HG02885 (cell line): ENCODE measurements at regions not wholly inside any gene's neighbourhood (a gene's known extent, or its start where the extent isn't known, plus 50 kb on each side); places are given as distances from the start of the nearest gene placed in this dataset.

ENCODE experiments used
- ATAC-seq: cut with Tn5 transposase; IDR thresholded peaks from one replicate; pipeline ENCODE4 v1.9.1; 2021; ENCODE audit warnings: mild to moderate bottlenecking; ENCODE audit not compliant: unreplicated experiment, poor library complexity

- no peak for ATAC-seq
These were observed 120.3 kb upstream of the SLC6A11 start for GRCh38 chr3:10695595-10696285.

GRCh38 chr3:10697918-10698317, 118.1 kb upstream of the SLC6A11 start:
- ATAC-seq, result no peak

- ATAC-seq, result no peak
These were observed 115.2 kb upstream of the SLC6A11 start for GRCh38 chr3:10700821-10701220.

- no peak for ATAC-seq
These were observed 112.9 kb upstream of the SLC6A11 start for GRCh38 chr3:10702961-10703740.

- ATAC-seq, result no peak
These were observed 112.2 kb upstream of the SLC6A11 start for GRCh38 chr3:10703875-10704274.

GRCh38 chr3:10706156-10706739, 109.8 kb upstream of the SLC6A11 start:
- ATAC-seq, result no peak

GRCh38 chr3:10706740-10707399, 109.2 kb upstream of the SLC6A11 start:
- no peak for ATAC-seq

- ATAC-seq, result no peak
These were observed 108.4 kb upstream of the SLC6A11 start for GRCh38 chr3:10707400-10708215.

GRCh38 chr3:10708216-10708893, 107.7 kb upstream of the SLC6A11 start:
- ATAC-seq, result no peak

- no peak for ATAC-seq
These were observed 106.8 kb upstream of the SLC6A11 start for GRCh38 chr3:10709110-10709781.

- ATAC-seq, result no peak
These were observed 103.9 kb upstream of the SLC6A11 start for GRCh38 chr3:10712121-10712520.

GRCh38 chr3:10713656-10714055, 102.4 kb upstream of the SLC6A11 start:
- no peak for ATAC-seq

- ATAC-seq, result no peak
These were observed 100.1 kb upstream of the SLC6A11 start for GRCh38 chr3:10715886-10716285.

GRCh38 chr3:10716964-10717363, 99.1 kb upstream of the SLC6A11 start:
- ATAC-seq, result no peak

- ATAC-seq, result no peak
These were observed 98.3 kb upstream of the SLC6A11 start for GRCh38 chr3:10717756-10718155.

GRCh38 chr3:10721101-10721500, 94.9 kb upstream of the SLC6A11 start:
- no peak for ATAC-seq

- no peak for ATAC-seq
These were observed 93.1 kb upstream of the SLC6A11 start for GRCh38 chr3:10722911-10723310.

GRCh38 chr3:10723991-10724390, 92.0 kb upstream of the SLC6A11 start:
- ATAC-seq, result no peak

- ATAC-seq, result no peak
These were observed 91.0 kb upstream of the SLC6A11 start for GRCh38 chr3:10725067-10725466.
